CD4-positive, alpha-beta T cell (primary cell): ENCODE measurements at regions not wholly inside any gene's neighbourhood (a gene's known extent, or its start where the extent isn't known, plus 50 kb on each side); places are given as distances from the start of the nearest gene placed in this dataset.

Source experiments
- ATAC-seq: fragments of 200-7000 bp; cut with Tn5 transposase; one replicate; pipeline ENCODE4 v1.10.0; 2022; ENCODE audit warnings: mild to moderate bottlenecking; ENCODE audit not compliant: poor library complexity
- CTCF ChIA-PET: fragments of 350-600 bp; sonication (Branson Sonifier 250); formaldehyde crosslinking; loops from one replicate; lab custom pipeline; 2021; ENCODE audit warnings: antibody characterized with exemption, inconsistent platforms; lab: Charles Lee
- POLR2A ChIA-PET: fragments of 350-600 bp; sonication (Branson Sonifier 250); formaldehyde crosslinking; loops from one replicate; lab custom pipeline; 2021; ENCODE audit warnings: antibody characterized with exemption, inconsistent platforms; lab: Charles Lee
- DNase-seq, 14 experiments: peaks; one replicate each; pipeline ENCODE4 v3.0.0-alpha.2; 2013 to 2020; ENCODE audit warnings: mixed read lengths in 2 of 14
- H3K27ac ChIP-seq, 2 donors: one replicate each; pipeline versions ENCODE4 v1.5.1 to v1.7.0; 2013; ENCODE audit warnings: low read length in 2 of 2, low read depth in 1 of 2, mild to moderate bottlenecking in 1 of 2
- H3K27me3 ChIP-seq, 2 experiments: 1 replicate in 1 of 2; 2 replicates in 1 of 2; pipeline versions ENCODE4 v1.6.1 to v1.7.0; 2013; ENCODE audit warnings: low read length in 2 of 2, control low read depth in 1 of 2, mild to moderate bottlenecking in 1 of 2, moderate library complexity in 1 of 2; ENCODE audit not compliant: insufficient read depth in 2 of 2, control insufficient read depth in 1 of 2
- H3K36me3 ChIP-seq: one replicate; pipeline ENCODE4 v1.6.1; 2013; ENCODE audit warnings: low read length, control low read depth; ENCODE audit not compliant: insufficient read depth
- H3K4me1 ChIP-seq: one replicate; pipeline ENCODE4 v1.6.1; 2013; ENCODE audit warnings: low read length, control low read depth; ENCODE audit not compliant: insufficient read depth
- H3K4me3 ChIP-seq: one replicate; pipeline ENCODE4 v1.5.1; 2013; ENCODE audit warnings: mild to moderate bottlenecking, low read length, moderate library complexity
- H3K9me3 ChIP-seq, 2 experiments: 1 replicate in 1 of 2; 2 replicates in 1 of 2; pipeline versions ENCODE4 v1.6.1 to v1.7.0; 2013; ENCODE audit warnings: low read length in 2 of 2, mild to moderate bottlenecking in 2 of 2, control low read depth in 1 of 2, moderate library complexity in 1 of 2; ENCODE audit not compliant: control insufficient read depth in 1 of 2, insufficient read depth in 1 of 2
- H3K27ac Mint-ChIP-seq: one replicate; pipeline ENCODE4 v1.8.0; 2020; ENCODE audit warnings: mixed read lengths
- H3K27me3 Mint-ChIP-seq: one replicate; pipeline ENCODE4 v1.8.0; 2021; ENCODE audit warnings: mixed read lengths
- H3K36me3 Mint-ChIP-seq: one replicate; pipeline ENCODE4 v1.8.0; 2021; ENCODE audit warnings: low read depth, mixed read lengths
- H3K4me1 Mint-ChIP-seq: one replicate; pipeline ENCODE4 v1.8.0; 2021; ENCODE audit warnings: low read depth, mixed read lengths
- H3K4me3 Mint-ChIP-seq: one replicate; pipeline ENCODE4 v1.8.0; 2020; ENCODE audit warnings: mild to moderate bottlenecking, mixed read lengths
- H3K9me3 Mint-ChIP-seq: one replicate; pipeline ENCODE4 v1.8.0; 2020; ENCODE audit warnings: mixed read lengths
- intact Hi-C, 2 experiments: fragments of 100-400 bp; cut with DNase I in 1 of 2; cut with micrococcal nuclease in 1 of 2; formaldehyde crosslinking; loops; one replicate each; pipeline versions ENCODE4 v1.15.1 to v1.9.0; 2023 to 2025; cut with DNase I, micrococcal nuclease
- TF ChIP-seq, protein P1 (sequence below): fragments of 200-600 bp; IDR thresholded peaks from one replicate; pipeline ENCODE4 v1.8.0; 2022; ENCODE audit warnings: antibody characterized with exemption, mild to moderate bottlenecking

DNA sequence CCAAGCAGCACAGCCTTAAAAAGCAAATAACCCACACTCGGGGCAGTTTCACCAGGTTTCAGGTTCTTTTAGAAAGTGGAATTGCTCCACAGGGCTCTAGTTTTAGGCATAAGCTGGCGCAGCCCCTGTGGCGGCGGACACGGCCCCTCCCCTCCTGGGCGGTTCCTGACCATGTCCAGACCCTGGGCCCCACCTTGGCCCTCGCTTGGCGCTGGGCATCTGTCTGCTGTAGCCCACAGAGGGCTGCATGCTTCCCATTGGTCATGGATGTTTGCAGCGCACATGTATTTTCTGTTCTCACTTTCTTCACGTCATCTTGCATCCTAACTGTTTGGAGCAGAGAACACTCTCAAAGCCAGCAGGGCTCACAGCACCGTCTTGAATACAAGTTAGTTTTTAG lies 244.3 kb downstream of the BRD1 start:
- Mint-ChIP-seq H3K27ac (no peak overlapping the region), H3K36me3 (peaks cover 18% of the 10 kb centered on the region), H3K27me3 (no peaks in the 10 kb centered on the region), H3K4me1 (no peaks in the 10 kb centered on the region), H3K9me3 (no peaks in the 10 kb centered on the region), H3K4me3 (no peak overlapping the region)
- H3K9me3 ChIP-seq = peaks cover 9 to 19% of the 10 kb centered on the region in 2 experiments
- ChIA-PET CTCF (no interaction called here), POLR2A (no interaction called here)
- ATAC-seq = no peak
- TF ChIP-seq, protein P1, sequence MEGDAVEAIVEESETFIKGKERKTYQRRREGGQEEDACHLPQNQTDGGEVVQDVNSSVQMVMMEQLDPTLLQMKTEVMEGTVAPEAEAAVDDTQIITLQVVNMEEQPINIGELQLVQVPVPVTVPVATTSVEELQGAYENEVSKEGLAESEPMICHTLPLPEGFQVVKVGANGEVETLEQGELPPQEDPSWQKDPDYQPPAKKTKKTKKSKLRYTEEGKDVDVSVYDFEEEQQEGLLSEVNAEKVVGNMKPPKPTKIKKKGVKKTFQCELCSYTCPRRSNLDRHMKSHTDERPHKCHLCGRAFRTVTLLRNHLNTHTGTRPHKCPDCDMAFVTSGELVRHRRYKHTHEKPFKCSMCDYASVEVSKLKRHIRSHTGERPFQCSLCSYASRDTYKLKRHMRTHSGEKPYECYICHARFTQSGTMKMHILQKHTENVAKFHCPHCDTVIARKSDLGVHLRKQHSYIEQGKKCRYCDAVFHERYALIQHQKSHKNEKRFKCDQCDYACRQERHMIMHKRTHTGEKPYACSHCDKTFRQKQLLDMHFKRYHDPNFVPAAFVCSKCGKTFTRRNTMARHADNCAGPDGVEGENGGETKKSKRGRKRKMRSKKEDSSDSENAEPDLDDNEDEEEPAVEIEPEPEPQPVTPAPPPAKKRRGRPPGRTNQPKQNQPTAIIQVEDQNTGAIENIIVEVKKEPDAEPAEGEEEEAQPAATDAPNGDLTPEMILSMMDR = no peak
- intact Hi-C loops = no loop called here
- no peak overlapping the region for H3K27ac ChIP-seq
- no peaks in the 10 kb centered on the region for H3K36me3 ChIP-seq
- DNase-seq = no peak
- no peaks in the 10 kb centered on the region for H3K27me3 ChIP-seq
- H3K4me3 ChIP-seq = no peak overlapping the region
- no peaks in the 10 kb centered on the region for H3K4me1 ChIP-seq

- no peaks in the 10 kb centered on the region for H3K27me3 Mint-ChIP-seq
- Histone ChIP-seq H3K27ac (no peak overlapping the region), H3K4me1 (no peaks in the 10 kb centered on the region), H3K27me3 (no peaks in the 10 kb centered on the region), H3K9me3 (peaks cover 9 to 19% of the 10 kb centered on the region in 2 experiments), H3K36me3 (no peaks in the 10 kb centered on the region), H3K4me3 (no peak overlapping the region)
- intact Hi-C loops = no loop called here
- ATAC-seq = no peak
- DNase-seq = no peak
- CTCF ChIA-PET = no interaction called here
- POLR2A ChIA-PET = no interaction called here
- H3K9me3 Mint-ChIP-seq = no peaks in the 10 kb centered on the region
- no peaks in the 10 kb centered on the region for H3K4me1 Mint-ChIP-seq
- H3K4me3 Mint-ChIP-seq = no peak overlapping the region
- no peak overlapping the region for H3K27ac Mint-ChIP-seq
- TF ChIP-seq, protein P1 = no peak
- peaks cover 20% of the 10 kb centered on the region for H3K36me3 Mint-ChIP-seq
Measured at GRCh38 chr22:49582678-49583077, 245.0 kb downstream of the BRD1 start.

- Histone ChIP-seq H3K4me1 (no peaks in the 10 kb centered on the region), H3K4me3 (no peak overlapping the region), H3K9me3 (peaks cover 9 to 19% of the 10 kb centered on the region in 2 experiments), H3K27ac (no peak overlapping the region), H3K27me3 (no peaks in the 10 kb centered on the region), H3K36me3 (no peaks in the 10 kb centered on the region)
- H3K27ac Mint-ChIP-seq = no peak overlapping the region
- POLR2A ChIA-PET = no interaction called here
- no peaks in the 10 kb centered on the region for H3K9me3 Mint-ChIP-seq
- intact Hi-C loops = no loop called here
- CTCF ChIA-PET = no interaction called here
- no peaks in the 10 kb centered on the region for H3K4me1 Mint-ChIP-seq
- DNase-seq (no peak), ATAC-seq (no peak)
- H3K4me3 Mint-ChIP-seq = no peak overlapping the region
- peaks cover 20% of the 10 kb centered on the region for H3K36me3 Mint-ChIP-seq
- H3K27me3 Mint-ChIP-seq = no peaks in the 10 kb centered on the region
- TF ChIP-seq, protein P1 = no peak
Measured at GRCh38 chr22:49582181-49582580, 245.5 kb downstream of the BRD1 start.
